HL-60 (cell line): ENCODE measurements at regions not wholly inside any gene's neighbourhood (a gene's known extent, or its start where the extent isn't known, plus 50 kb on each side); places are given as distances from the start of the nearest gene placed in this dataset.

Source experiments
- DNase-seq, 2 experiments: peaks; one replicate each; pipeline ENCODE4 v3.0.0-alpha.2; 2010 to 2020; ENCODE audit warnings: low read depth in 1 of 2, low spot score in 1 of 2
- H3K27ac ChIP-seq: fragments of 250-450 bp; sonication (Bioruptor Pico); replicated peaks from 2 replicates; pipeline ENCODE4 v1.5.1; 2020; ENCODE audit warnings: mild to moderate bottlenecking, moderate library complexity
- H3K27me3 ChIP-seq: fragments of 250-450 bp; sonication (Bioruptor Pico); 2 replicates; pipeline ENCODE4 v1.5.1; 2021; ENCODE audit warnings: mild to moderate bottlenecking, moderate library complexity; ENCODE audit not compliant: insufficient read depth, poor library complexity, severe bottlenecking
- H3K4me3 ChIP-seq: replicated peaks from 2 replicates; pipeline ENCODE4 v1.5.1; 2011; ENCODE audit warnings: mild to moderate bottlenecking, control low read depth, low read length; ENCODE audit not compliant: insufficient read depth
- CTCF ChIP-seq: IDR thresholded peaks from one replicate; pipeline ENCODE4 v1.5.1; 2011; ENCODE audit warnings: low read length, control low read depth, inconsistent platforms; ENCODE audit not compliant: insufficient read depth
- GABPA ChIP-seq: IDR thresholded peaks from 2 replicates; pipeline ENCODE4 v1.6.1; 2012; ENCODE audit warnings: low read depth
- POLR2AphosphoS5 ChIP-seq: IDR thresholded peaks from 2 replicates; pipeline ENCODE4 v1.6.1; 2012; ENCODE audit warnings: low read depth
- REST ChIP-seq: IDR thresholded peaks from 2 replicates; pipeline ENCODE4 v1.6.1; 2012; ENCODE audit warnings: low read depth; ENCODE audit not compliant: insufficient replicate concordance
- SPI1 ChIP-seq: IDR thresholded peaks from 2 replicates; pipeline ENCODE4 v1.6.1; 2012; ENCODE audit warnings: low read depth, mild to moderate bottlenecking, borderline replicate concordance

- TF ChIP-seq GABPA (no peak), REST (no peak), SPI1 (no peak), POLR2AphosphoS5 (no peak), CTCF (no peak)
- DNase-seq = no peak
- H3K27ac ChIP-seq = no peak overlapping the region
- peaks cover 2% of the 10 kb centered on the region for H3K27me3 ChIP-seq
- H3K4me3 ChIP-seq = no peak overlapping the region
Measured at GRCh38 chr4:37054531-37055077, 189.9 kb upstream of the NWD2 start.

GRCh38 chr4:37058826-37059225, 185.7 kb upstream of the NWD2 start:
- TF ChIP-seq REST (no peak), SPI1 (no peak), GABPA (no peak), CTCF (no peak), POLR2AphosphoS5 (no peak)
- H3K27ac ChIP-seq = no peak overlapping the region
- H3K4me3 ChIP-seq = no peak overlapping the region
- no peaks in the 10 kb centered on the region for H3K27me3 ChIP-seq
- DNase-seq = no peak

DNA sequence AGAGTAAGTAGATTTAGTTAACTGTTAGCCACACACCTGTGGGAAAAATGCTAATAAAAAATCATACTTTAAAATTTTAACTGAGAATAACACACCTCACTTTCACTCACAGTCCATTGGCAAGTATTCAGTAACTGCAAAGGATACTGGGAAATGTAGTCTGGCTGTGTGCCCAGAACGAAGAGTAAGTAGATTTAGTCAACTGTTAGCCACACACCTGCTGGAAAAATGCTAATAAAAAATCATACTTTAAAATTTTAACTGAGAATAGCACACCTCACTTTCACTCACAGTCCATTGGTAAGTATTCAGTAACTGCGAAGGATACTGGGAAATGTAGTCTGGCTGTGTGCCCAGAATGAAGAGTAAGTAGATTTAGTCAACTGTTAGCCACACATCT, 178.4 kb upstream of the NWD2 start:
- no peak for DNase-seq
- no peaks in the 10 kb centered on the region for H3K27me3 ChIP-seq
- no peak overlapping the region for H3K4me3 ChIP-seq
- H3K27ac ChIP-seq = no peak overlapping the region
- TF ChIP-seq POLR2AphosphoS5 = no peak
- no peak for TF ChIP-seq REST
- no peak for TF ChIP-seq SPI1
